ENCODE measurements at regions not wholly inside any gene's neighbourhood (a gene's known extent, or its start where the extent isn't known, plus 50 kb on each side); places are given as distances from the start of the nearest gene placed in this dataset.

DNA sequence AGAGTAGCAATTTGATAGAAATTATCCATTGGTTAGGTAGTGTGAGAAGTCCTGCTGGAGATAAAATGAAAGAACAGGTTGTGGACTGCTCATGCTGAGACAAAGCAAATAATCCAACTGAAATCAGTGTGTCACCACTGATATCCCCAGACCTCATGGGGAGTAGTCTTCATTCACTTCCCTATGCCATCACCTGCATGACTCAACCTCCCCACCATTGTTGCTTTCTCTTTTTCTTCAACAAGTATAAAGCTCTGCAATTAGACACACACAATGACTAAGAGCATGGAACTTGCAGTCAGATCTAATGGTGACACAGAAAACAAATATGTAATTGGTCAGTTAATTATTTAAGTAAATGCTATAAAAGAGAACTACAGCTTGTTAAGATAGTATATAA, 475.3 kb downstream of the RIT2 start:
- TF ChIP-seq, protein P1, sequence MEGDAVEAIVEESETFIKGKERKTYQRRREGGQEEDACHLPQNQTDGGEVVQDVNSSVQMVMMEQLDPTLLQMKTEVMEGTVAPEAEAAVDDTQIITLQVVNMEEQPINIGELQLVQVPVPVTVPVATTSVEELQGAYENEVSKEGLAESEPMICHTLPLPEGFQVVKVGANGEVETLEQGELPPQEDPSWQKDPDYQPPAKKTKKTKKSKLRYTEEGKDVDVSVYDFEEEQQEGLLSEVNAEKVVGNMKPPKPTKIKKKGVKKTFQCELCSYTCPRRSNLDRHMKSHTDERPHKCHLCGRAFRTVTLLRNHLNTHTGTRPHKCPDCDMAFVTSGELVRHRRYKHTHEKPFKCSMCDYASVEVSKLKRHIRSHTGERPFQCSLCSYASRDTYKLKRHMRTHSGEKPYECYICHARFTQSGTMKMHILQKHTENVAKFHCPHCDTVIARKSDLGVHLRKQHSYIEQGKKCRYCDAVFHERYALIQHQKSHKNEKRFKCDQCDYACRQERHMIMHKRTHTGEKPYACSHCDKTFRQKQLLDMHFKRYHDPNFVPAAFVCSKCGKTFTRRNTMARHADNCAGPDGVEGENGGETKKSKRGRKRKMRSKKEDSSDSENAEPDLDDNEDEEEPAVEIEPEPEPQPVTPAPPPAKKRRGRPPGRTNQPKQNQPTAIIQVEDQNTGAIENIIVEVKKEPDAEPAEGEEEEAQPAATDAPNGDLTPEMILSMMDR (IDR thresholded peaks at IDR 0.05), result no peak
- no peak for TF ChIP-seq RXRA (IDR thresholded peaks at IDR 0.05; ENCODE audit: borderline replicate concordance, low read depth)
- TF ChIP-seq, protein P2, sequence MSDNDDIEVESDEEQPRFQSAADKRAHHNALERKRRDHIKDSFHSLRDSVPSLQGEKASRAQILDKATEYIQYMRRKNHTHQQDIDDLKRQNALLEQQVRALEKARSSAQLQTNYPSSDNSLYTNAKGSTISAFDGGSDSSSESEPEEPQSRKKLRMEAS (IDR thresholded peaks at IDR 0.05; ENCODE audit: low read depth), result no peak
- TF ChIP-seq EP300 (IDR thresholded peaks at IDR 0.05; ENCODE audit: borderline replicate concordance in 1 of 2, low read depth in 1 of 2, low read length in 1 of 2), result no peak
- TF ChIP-seq, protein P3, sequence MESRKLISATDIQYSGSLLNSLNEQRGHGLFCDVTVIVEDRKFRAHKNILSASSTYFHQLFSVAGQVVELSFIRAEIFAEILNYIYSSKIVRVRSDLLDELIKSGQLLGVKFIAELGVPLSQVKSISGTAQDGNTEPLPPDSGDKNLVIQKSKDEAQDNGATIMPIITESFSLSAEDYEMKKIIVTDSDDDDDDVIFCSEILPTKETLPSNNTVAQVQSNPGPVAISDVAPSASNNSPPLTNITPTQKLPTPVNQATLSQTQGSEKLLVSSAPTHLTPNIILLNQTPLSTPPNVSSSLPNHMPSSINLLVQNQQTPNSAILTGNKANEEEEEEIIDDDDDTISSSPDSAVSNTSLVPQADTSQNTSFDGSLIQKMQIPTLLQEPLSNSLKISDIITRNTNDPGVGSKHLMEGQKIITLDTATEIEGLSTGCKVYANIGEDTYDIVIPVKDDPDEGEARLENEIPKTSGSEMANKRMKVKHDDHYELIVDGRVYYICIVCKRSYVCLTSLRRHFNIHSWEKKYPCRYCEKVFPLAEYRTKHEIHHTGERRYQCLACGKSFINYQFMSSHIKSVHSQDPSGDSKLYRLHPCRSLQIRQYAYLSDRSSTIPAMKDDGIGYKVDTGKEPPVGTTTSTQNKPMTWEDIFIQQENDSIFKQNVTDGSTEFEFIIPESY (IDR thresholded peaks at IDR 0.05; ENCODE audit: borderline replicate concordance, low read depth), result no peak
- TF ChIP-seq, protein P4, sequence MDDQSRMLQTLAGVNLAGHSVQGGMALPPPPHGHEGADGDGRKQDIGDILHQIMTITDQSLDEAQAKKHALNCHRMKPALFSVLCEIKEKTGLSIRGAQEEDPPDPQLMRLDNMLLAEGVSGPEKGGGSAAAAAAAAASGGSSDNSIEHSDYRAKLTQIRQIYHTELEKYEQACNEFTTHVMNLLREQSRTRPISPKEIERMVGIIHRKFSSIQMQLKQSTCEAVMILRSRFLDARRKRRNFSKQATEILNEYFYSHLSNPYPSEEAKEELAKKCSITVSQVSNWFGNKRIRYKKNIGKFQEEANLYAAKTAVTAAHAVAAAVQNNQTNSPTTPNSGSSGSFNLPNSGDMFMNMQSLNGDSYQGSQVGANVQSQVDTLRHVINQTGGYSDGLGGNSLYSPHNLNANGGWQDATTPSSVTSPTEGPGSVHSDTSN (IDR thresholded peaks at IDR 0.05), result no peak
- no peak for TF ChIP-seq TAF1 (IDR thresholded peaks at IDR 0.05; ENCODE audit: borderline replicate concordance, low read depth, low read length)
- TF ChIP-seq NFIC (IDR thresholded peaks at IDR 0.05; ENCODE audit: borderline replicate concordance), result no peak
- no peak for TF ChIP-seq RFX5 (IDR thresholded peaks at IDR 0.05; ENCODE audit: low read length)
- TF ChIP-seq, protein P5, sequence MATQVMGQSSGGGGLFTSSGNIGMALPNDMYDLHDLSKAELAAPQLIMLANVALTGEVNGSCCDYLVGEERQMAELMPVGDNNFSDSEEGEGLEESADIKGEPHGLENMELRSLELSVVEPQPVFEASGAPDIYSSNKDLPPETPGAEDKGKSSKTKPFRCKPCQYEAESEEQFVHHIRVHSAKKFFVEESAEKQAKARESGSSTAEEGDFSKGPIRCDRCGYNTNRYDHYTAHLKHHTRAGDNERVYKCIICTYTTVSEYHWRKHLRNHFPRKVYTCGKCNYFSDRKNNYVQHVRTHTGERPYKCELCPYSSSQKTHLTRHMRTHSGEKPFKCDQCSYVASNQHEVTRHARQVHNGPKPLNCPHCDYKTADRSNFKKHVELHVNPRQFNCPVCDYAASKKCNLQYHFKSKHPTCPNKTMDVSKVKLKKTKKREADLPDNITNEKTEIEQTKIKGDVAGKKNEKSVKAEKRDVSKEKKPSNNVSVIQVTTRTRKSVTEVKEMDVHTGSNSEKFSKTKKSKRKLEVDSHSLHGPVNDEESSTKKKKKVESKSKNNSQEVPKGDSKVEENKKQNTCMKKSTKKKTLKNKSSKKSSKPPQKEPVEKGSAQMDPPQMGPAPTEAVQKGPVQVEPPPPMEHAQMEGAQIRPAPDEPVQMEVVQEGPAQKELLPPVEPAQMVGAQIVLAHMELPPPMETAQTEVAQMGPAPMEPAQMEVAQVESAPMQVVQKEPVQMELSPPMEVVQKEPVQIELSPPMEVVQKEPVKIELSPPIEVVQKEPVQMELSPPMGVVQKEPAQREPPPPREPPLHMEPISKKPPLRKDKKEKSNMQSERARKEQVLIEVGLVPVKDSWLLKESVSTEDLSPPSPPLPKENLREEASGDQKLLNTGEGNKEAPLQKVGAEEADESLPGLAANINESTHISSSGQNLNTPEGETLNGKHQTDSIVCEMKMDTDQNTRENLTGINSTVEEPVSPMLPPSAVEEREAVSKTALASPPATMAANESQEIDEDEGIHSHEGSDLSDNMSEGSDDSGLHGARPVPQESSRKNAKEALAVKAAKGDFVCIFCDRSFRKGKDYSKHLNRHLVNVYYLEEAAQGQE (IDR thresholded peaks at IDR 0.05; ENCODE audit: low read depth, low read length), result no peak
- TF ChIP-seq MXI1 (IDR thresholded peaks at IDR 0.05; ENCODE audit: low read depth, low read length), result no peak
